Liver (tissue), 8 donors: ENCODE measurements at regions not wholly inside any gene's neighbourhood (a gene's known extent, or its start where the extent isn't known, plus 50 kb on each side); places are given as distances from the start of the nearest gene placed in this dataset.

Source experiments
- DNase-seq: peaks from one replicate; pipeline ENCODE4 v3.0.0-alpha.2; 2017; ENCODE audit warnings: low spot score
- H3K27ac ChIP-seq, 2 donors: one replicate each; pipeline ENCODE4 v1.7.0; 2013; ENCODE audit warnings: inconsistent platforms in 2 of 2, low read length in 2 of 2, control low read depth in 1 of 2, low read depth in 1 of 2, mild to moderate bottlenecking in 1 of 2
- H3K27me3 ChIP-seq, 4 donors: one replicate each; pipeline versions ENCODE4 v1.6.1 to v1.7.0; 2013; ENCODE audit warnings: low read length in 3 of 4, inconsistent platforms in 1 of 4, mild to moderate bottlenecking in 1 of 4, moderate library complexity in 1 of 4; ENCODE audit not compliant: control insufficient read depth in 4 of 4, insufficient read depth in 4 of 4
- H3K36me3 ChIP-seq, 4 donors: one replicate each; pipeline versions ENCODE4 v1.6.1 to v1.7.0; 2013; ENCODE audit warnings: low read length in 3 of 4, mild to moderate bottlenecking in 3 of 4, low read depth in 1 of 4, moderate library complexity in 1 of 4; ENCODE audit not compliant: control insufficient read depth in 4 of 4, insufficient read depth in 3 of 4
- H3K4me1 ChIP-seq, 4 donors: one replicate each; pipeline versions ENCODE4 v1.6.1 to v1.7.0; 2013; ENCODE audit warnings: low read length in 3 of 4, mild to moderate bottlenecking in 3 of 4, moderate library complexity in 1 of 4; ENCODE audit not compliant: control insufficient read depth in 4 of 4, insufficient read depth in 4 of 4
- H3K4me3 ChIP-seq, 3 donors: one replicate each; pipeline versions ENCODE4 v1.6.1 to v1.7.0; 2013; ENCODE audit warnings: low read length in 3 of 3, control low read depth in 1 of 3, low read depth in 1 of 3, mild to moderate bottlenecking in 1 of 3
- H3K9ac ChIP-seq, 2 donors: one replicate each; pipeline ENCODE4 v1.7.0; 2013; ENCODE audit warnings: low read length in 2 of 2, mild to moderate bottlenecking in 2 of 2, moderate library complexity in 2 of 2, control low read depth in 1 of 2, low read depth in 1 of 2
- H3K9me3 ChIP-seq, 4 donors: one replicate each; pipeline versions ENCODE4 v1.6.1 to v1.7.0; 2013; ENCODE audit warnings: low read length in 3 of 4; ENCODE audit not compliant: control insufficient read depth in 4 of 4
- ATF3 ChIP-seq: IDR thresholded peaks from 2 replicates; pipeline ENCODE4 v1.6.1; 2016; ENCODE audit warnings: antibody characterized with exemption
- CTCF ChIP-seq: fragments of 150-350 bp; IDR thresholded peaks from 2 replicates; pipeline ENCODE4 v1.5.1; 2017; ENCODE audit warnings: improper control_type of control experiment, low read depth, low read length; ENCODE audit not compliant: missing input control
- EGR1 ChIP-seq, 2 donors: IDR thresholded peaks; 2 replicates each; pipeline ENCODE4 v1.6.1; 2016 to 2018; ENCODE audit warnings: antibody characterized with exemption in 2 of 2, low read depth in 2 of 2
- FOXA1 ChIP-seq: IDR thresholded peaks from 2 replicates; pipeline ENCODE4 v1.6.1; 2016; ENCODE audit warnings: antibody characterized with exemption
- FOXA2 ChIP-seq: IDR thresholded peaks from 2 replicates; pipeline ENCODE4 v1.6.1; 2016; ENCODE audit warnings: antibody characterized with exemption
- GABPA ChIP-seq, 2 donors: IDR thresholded peaks in 1 of 2; conservative IDR thresholded peaks in 1 of 2; 2 replicates each; pipeline ENCODE4 v1.6.1; 2016; ENCODE audit warnings: antibody characterized with exemption in 2 of 2, mild to moderate bottlenecking in 1 of 2, moderate library complexity in 1 of 2
- HNF4A ChIP-seq, 2 donors: conservative IDR thresholded peaks; 2 replicates each; pipeline ENCODE4 v1.6.1; 2016; ENCODE audit warnings: antibody characterized with exemption in 2 of 2, mild to moderate bottlenecking in 2 of 2
- HNF4G ChIP-seq: IDR thresholded peaks from 2 replicates; pipeline ENCODE4 v1.6.1; 2016; ENCODE audit warnings: antibody characterized with exemption
- JUND ChIP-seq, 2 donors: IDR thresholded peaks; 2 replicates each; pipeline ENCODE4 v1.6.1; 2016; ENCODE audit warnings: antibody characterized with exemption in 2 of 2
- MAX ChIP-seq: IDR thresholded peaks from 2 replicates; pipeline ENCODE4 v1.6.1; 2016; ENCODE audit warnings: antibody characterized with exemption
- NR2F2 ChIP-seq: IDR thresholded peaks from 2 replicates; pipeline ENCODE4 v1.6.1; 2016; ENCODE audit warnings: antibody characterized with exemption
- RAD21 ChIP-seq, 2 donors: IDR thresholded peaks; 2 replicates each; pipeline ENCODE4 v1.6.1; 2016; ENCODE audit warnings: antibody characterized with exemption in 2 of 2, mild to moderate bottlenecking in 2 of 2
- REST ChIP-seq: IDR thresholded peaks from 2 replicates; pipeline ENCODE4 v1.6.1; 2016; ENCODE audit warnings: antibody characterized with exemption, mild to moderate bottlenecking
- RXRA ChIP-seq, 2 donors: IDR thresholded peaks; 2 replicates each; pipeline ENCODE4 v1.6.1; 2017 to 2018; ENCODE audit warnings: antibody characterized with exemption in 2 of 2, mild to moderate bottlenecking in 1 of 2
- SP1 ChIP-seq: IDR thresholded peaks from 2 replicates; pipeline ENCODE4 v1.6.1; 2018; ENCODE audit warnings: antibody characterized with exemption, mild to moderate bottlenecking
- YY1 ChIP-seq: IDR thresholded peaks from 2 replicates; pipeline ENCODE4 v1.6.1; 2016; ENCODE audit warnings: antibody characterized with exemption, mild to moderate bottlenecking
- ZBTB33 ChIP-seq: IDR thresholded peaks from 2 replicates; pipeline ENCODE4 v1.6.1; 2016; ENCODE audit warnings: antibody characterized with exemption
- WGBS: extraction: QIAGEN DNeasy Blood & Tissue Kit; methylation state at CpG from one replicate; pipeline ENCODE4 v1.1.7; 2013; 5-methylcytosine and 5-hydroxymethylcytosine counted together
- donor health status: healthy.
- donor health status: healthy.
- donor health status: healthy.
- donor health status: healthy.
- donor health status: healthy.

GRCh38 chr2:147227313-147227712 is 617.5 kb upstream of the ACVR2A start (continued):
- no peak for TF ChIP-seq REST

- no peaks in the 10 kb centered on the region for H3K9me3 ChIP-seq
- H3K27ac ChIP-seq = no peak overlapping the region
- H3K4me1 ChIP-seq = no peaks in the 10 kb centered on the region
- no peak for TF ChIP-seq ZBTB33
- no peak for TF ChIP-seq YY1
- no peak overlapping the region for H3K4me3 ChIP-seq
- no peaks in the 10 kb centered on the region for H3K27me3 ChIP-seq
- 86% methylated on average over 2 of the region's 2 CpGs for WGBS
- H3K9ac ChIP-seq = no peak overlapping the region
- no peak for DNase-seq
- no peaks in the 10 kb centered on the region for H3K36me3 ChIP-seq
Measured at GRCh38 chr2:147224070-147224469, 620.8 kb upstream of the ACVR2A start.

GRCh38 chr2:147223553-147224060 is 621.2 kb upstream of the ACVR2A start:
- H3K27ac ChIP-seq = no peak overlapping the region
- TF ChIP-seq RXRA (IDR thresholded peaks at IDR 0.05) = no peak
- TF ChIP-seq ZBTB33 = no peak
- no peak for TF ChIP-seq SP1
- no peak for TF ChIP-seq ATF3
- TF ChIP-seq HNF4A (conservative IDR thresholded peaks at IDR 0.05) = no peak
- no peak for TF ChIP-seq RAD21 (IDR thresholded peaks at IDR 0.05)
- no peak for TF ChIP-seq HNF4G
- no peak for TF ChIP-seq FOXA2
- TF ChIP-seq GABPA (IDR thresholded peaks at IDR 0.05 in 1 of 2, conservative IDR thresholded peaks at IDR 0.05 in 1 of 2) = no peak
- TF ChIP-seq NR2F2 = no peak
- no peak for TF ChIP-seq CTCF
- TF ChIP-seq JUND (IDR thresholded peaks at IDR 0.05) = no peak
- no peak for TF ChIP-seq MAX
- no peak for TF ChIP-seq FOXA1
- no peak for TF ChIP-seq EGR1 (IDR thresholded peaks at IDR 0.05; ENCODE audit: low read depth in 2 of 2)
- no peak overlapping the region for H3K9ac ChIP-seq
- DNase-seq = no peak
- H3K4me3 ChIP-seq = no peak overlapping the region
- no peaks in the 10 kb centered on the region for H3K9me3 ChIP-seq
- no peaks in the 10 kb centered on the region for H3K36me3 ChIP-seq
- no peaks in the 10 kb centered on the region for H3K27me3 ChIP-seq
- no peaks in the 10 kb centered on the region for H3K4me1 ChIP-seq
- 88% methylated on average over 2 of the region's 2 CpGs for WGBS
